Brain microvascular endothelial cell (primary cell): ENCODE measurements at regions not wholly inside any gene's neighbourhood (a gene's known extent, or its start where the extent isn't known, plus 50 kb on each side); places are given as distances from the start of the nearest gene placed in this dataset.

ENCODE experiments used
- DNase-seq: peaks from one replicate; pipeline ENCODE4 v3.0.0-alpha.2; 2020
- H3K27ac ChIP-seq: fragments of 250-450 bp; sonication (Bioruptor Pico); 2 replicates; pipeline ENCODE4 v1.5.1; 2020; ENCODE audit warnings: mild to moderate bottlenecking, moderate library complexity
- H3K27me3 ChIP-seq: fragments of 250-450 bp; sonication (Bioruptor Pico); replicated peaks from 2 replicates; pipeline ENCODE4 v1.5.1; 2020; ENCODE audit warnings: mild to moderate bottlenecking
- H3K36me3 ChIP-seq: fragments of 250-450 bp; sonication (Bioruptor Pico); replicated peaks from 2 replicates; pipeline ENCODE4 v1.5.1; 2020; ENCODE audit warnings: mild to moderate bottlenecking
- H3K4me3 ChIP-seq: 2 replicates; pipeline ENCODE4 v1.5.1; 2011; ENCODE audit warnings: low read depth, mild to moderate bottlenecking, control low read depth, low read length, moderate library complexity
- CTCF ChIP-seq: IDR thresholded peaks from 2 replicates; pipeline ENCODE4 v1.5.1; 2011; ENCODE audit warnings: low read depth, mild to moderate bottlenecking, moderate library complexity, low read length, control low read depth, inconsistent platforms; ENCODE audit errors: missing control alignments
- in situ Hi-C: cut with HindIII; loops from 2 replicates; pipeline ENCODE4 v1.10.0; 2017; ENCODE audit warnings: low sequenced_read_pairs, low pct_ligation_motif_present

GRCh38 chrX:39650768-39651347, 446.9 kb downstream of the BCOR start:
- H3K27ac ChIP-seq: no peak overlapping the region
- no peak overlapping the region for H3K4me3 ChIP-seq
- no peak for DNase-seq
- H3K27me3 ChIP-seq: no peaks in the 10 kb centered on the region
- H3K36me3 ChIP-seq: no peaks in the 10 kb centered on the region
- in situ Hi-C loops: no loop called here
- no peak for TF ChIP-seq CTCF

GRCh38 chrX:39652336-39652735, 445.4 kb downstream of the BCOR start:
- H3K36me3 ChIP-seq: no peaks in the 10 kb centered on the region
- no peaks in the 10 kb centered on the region for H3K27me3 ChIP-seq
- no peak for DNase-seq
- in situ Hi-C loops: no loop called here
- H3K4me3 ChIP-seq: no peak overlapping the region
- no peak overlapping the region for H3K27ac ChIP-seq
- TF ChIP-seq CTCF: peak; percentile 61

GRCh38 chrX:39653691-39654090, 444.1 kb downstream of the BCOR start:
- Histone ChIP-seq H3K4me3 (no peak overlapping the region), H3K27ac (no peak overlapping the region), H3K36me3 (no peaks in the 10 kb centered on the region), H3K27me3 (no peaks in the 10 kb centered on the region)
- no peak for TF ChIP-seq CTCF
- DNase-seq: no peak
- in situ Hi-C loops: no loop called here

GRCh38 chrX:39654183-39654925, 443.4 kb downstream of the BCOR start:
- no peak overlapping the region for H3K27ac ChIP-seq
- in situ Hi-C loops: no loop called here
- H3K4me3 ChIP-seq: no peak overlapping the region
- H3K36me3 ChIP-seq: no peaks in the 10 kb centered on the region
- H3K27me3 ChIP-seq: no peaks in the 10 kb centered on the region
- no peak for TF ChIP-seq CTCF
- DNase-seq: no peak

- no peak for DNase-seq
- in situ Hi-C loops: no loop called here
Observed at GRCh38 chrX:39654952-39655351, 442.8 kb downstream of the BCOR start.

More at GRCh38 chrX:39654952-39655351, 442.8 kb downstream of the BCOR start:
- Histone ChIP-seq H3K27me3 (no peaks in the 10 kb centered on the region), H3K4me3 (no peak overlapping the region), H3K36me3 (no peaks in the 10 kb centered on the region), H3K27ac (no peak overlapping the region)
- no peak for TF ChIP-seq CTCF
